Sigmoid colon (tissue), 4 donors: ENCODE measurements at regions not wholly inside any gene's neighbourhood (a gene's known extent, or its start where the extent isn't known, plus 50 kb on each side); places are given as distances from the start of the nearest gene placed in this dataset.

Experiments used
- CTCF ChIP-seq, 4 experiments: fragments of 450-650 bp in 3 of 4; fragments of 200-600 bp in 1 of 4; IDR thresholded peaks; one replicate each; pipeline ENCODE4 v1.5.1; 2016 to 2019; ENCODE audit warnings: antibody characterized with exemption in 4 of 4, mild to moderate bottlenecking in 3 of 4, moderate library complexity in 2 of 4
- EP300 ChIP-seq, 4 donors: sonication (generic); formaldehyde crosslinking; IDR thresholded peaks; one replicate each; pipeline ENCODE4 v1.6.1; 2017; ENCODE audit warnings: antibody characterized with exemption in 4 of 4
- POLR2A ChIP-seq, 2 donors: fragments of 450-650 bp; IDR thresholded peaks; one replicate each; pipeline ENCODE4 v1.6.1; 2016; ENCODE audit warnings: antibody characterized with exemption in 2 of 2, mild to moderate bottlenecking in 2 of 2, moderate library complexity in 2 of 2
- POLR2AphosphoS5 ChIP-seq, 4 donors: sonication (generic); formaldehyde crosslinking; IDR thresholded peaks; one replicate each; pipeline ENCODE4 v1.6.1; 2017; ENCODE audit warnings: antibody characterized with exemption in 4 of 4

GRCh38 chr3:18058666-18059065, 316.2 kb upstream of the TBC1D5 start:
- no peak for TF ChIP-seq CTCF (IDR thresholded peaks at IDR 0.05)
- TF ChIP-seq EP300 (IDR thresholded peaks at IDR 0.05): no peak
- TF ChIP-seq POLR2A (IDR thresholded peaks at IDR 0.05): no peak
- no peak for TF ChIP-seq POLR2AphosphoS5 (IDR thresholded peaks at IDR 0.05)
